Colonic mucosa (tissue), 4 donors: ENCODE measurements at regions not wholly inside any gene's neighbourhood (a gene's known extent, or its start where the extent isn't known, plus 50 kb on each side); places are given as distances from the start of the nearest gene placed in this dataset.

Source experiments
- DNase-seq: peaks from one replicate; pipeline ENCODE4 v3.0.0-alpha.2; 2020
- H3K27ac ChIP-seq: fragments of 200-600 bp; one replicate; pipeline ENCODE4 v1.8.0; 2021
- H3K27me3 ChIP-seq: fragments of 200-600 bp; one replicate; pipeline ENCODE4 v1.8.0; 2021
- H3K36me3 ChIP-seq: fragments of 200-600 bp; one replicate; pipeline ENCODE4 v1.8.0; 2021
- H3K4me1 ChIP-seq: fragments of 200-600 bp; one replicate; pipeline ENCODE4 v1.8.0; 2021; ENCODE audit warnings: mild to moderate bottlenecking
- H3K4me3 ChIP-seq: fragments of 200-600 bp; one replicate; pipeline ENCODE4 v1.8.0; 2021
- H3K9ac ChIP-seq, 2 donors: one replicate each; pipeline ENCODE4 v1.7.0; 2013; ENCODE audit warnings: control low read depth in 2 of 2, low read depth in 2 of 2, low read length in 2 of 2
- H3K9me3 ChIP-seq: fragments of 200-600 bp; one replicate; pipeline ENCODE4 v1.8.0; 2021
- CTCF ChIP-seq: fragments of 200-600 bp; IDR thresholded peaks from one replicate; pipeline ENCODE4 v1.8.0; 2022; ENCODE audit warnings: antibody characterized with exemption, mild to moderate bottlenecking
- intact Hi-C: fragments of 100-400 bp; cut with DNase I; formaldehyde crosslinking; loops from one replicate; pipeline ENCODE4 v1.14.1; 2022
- donor health status: healthy.
- donor health status: DM: no; HTN: no; CAD: no.
- donor health status: DM: no; HTN: no; CAD: no.

GRCh38 chr20:10943686-10944265 lies 270.0 kb upstream of the JAG1 start:
- Histone ChIP-seq H3K27me3 (no peaks in the 10 kb centered on the region), H3K4me1 (no peaks in the 10 kb centered on the region), H3K36me3 (no peaks in the 10 kb centered on the region), H3K9ac (no peak overlapping the region), H3K27ac (no peak overlapping the region), H3K4me3 (no peak overlapping the region), H3K9me3 (no peaks in the 10 kb centered on the region)
- no peak for DNase-seq
- TF ChIP-seq CTCF, result no peak
- intact Hi-C loops, result no loop called here

- no peak overlapping the region for H3K4me3 ChIP-seq
- H3K27ac ChIP-seq, result no peak overlapping the region
- intact Hi-C loops, result no loop called here
- H3K9ac ChIP-seq, result no peak overlapping the region
- H3K9me3 ChIP-seq, result no peaks in the 10 kb centered on the region
- no peaks in the 10 kb centered on the region for H3K4me1 ChIP-seq
- H3K36me3 ChIP-seq, result no peaks in the 10 kb centered on the region
- H3K27me3 ChIP-seq, result no peaks in the 10 kb centered on the region
- no peak for DNase-seq
- no peak for TF ChIP-seq CTCF
These were observed 272.5 kb upstream of the JAG1 start for GRCh38 chr20:10946124-10946880.

- no peaks in the 10 kb centered on the region for H3K27me3 ChIP-seq
- no peaks in the 10 kb centered on the region for H3K9me3 ChIP-seq
- no peak overlapping the region for H3K4me3 ChIP-seq
- no peak overlapping the region for H3K27ac ChIP-seq
- no peak for TF ChIP-seq CTCF
- intact Hi-C loops, result no loop called here
- no peaks in the 10 kb centered on the region for H3K4me1 ChIP-seq
- H3K36me3 ChIP-seq, result no peaks in the 10 kb centered on the region
- DNase-seq, result no peak
- H3K9ac ChIP-seq, result no peak overlapping the region
These were observed 273.9 kb upstream of the JAG1 start for GRCh38 chr20:10947726-10948125.

GRCh38 chr20:10949930-10950783 lies 276.4 kb upstream of the JAG1 start:
- Histone ChIP-seq H3K4me1 (no peaks in the 10 kb centered on the region), H3K27ac (no peak overlapping the region), H3K4me3 (no peak overlapping the region), H3K36me3 (no peaks in the 10 kb centered on the region), H3K9ac (no peak overlapping the region), H3K27me3 (no peaks in the 10 kb centered on the region), H3K9me3 (no peaks in the 10 kb centered on the region)
- no peak for TF ChIP-seq CTCF
- no peak for DNase-seq
- intact Hi-C loops, result no loop called here

GRCh38 chr20:10951216-10951615 lies 277.4 kb upstream of the JAG1 start:
- H3K27me3 ChIP-seq, result no peaks in the 10 kb centered on the region
- no peaks in the 10 kb centered on the region for H3K4me1 ChIP-seq
- DNase-seq, result no peak
- H3K9me3 ChIP-seq, result no peaks in the 10 kb centered on the region
- H3K9ac ChIP-seq, result no peak overlapping the region
- no peak for TF ChIP-seq CTCF
- H3K36me3 ChIP-seq, result no peaks in the 10 kb centered on the region
- H3K27ac ChIP-seq, result no peak overlapping the region
- intact Hi-C loops, result no loop called here
- no peak overlapping the region for H3K4me3 ChIP-seq
